NOMO-1 treated with dmso at 0.1 percent for 144 hours (cell line): ENCODE measurements at regions not wholly inside any gene's neighbourhood (a gene's known extent, or its start where the extent isn't known, plus 50 kb on each side); places are given as distances from the start of the nearest gene placed in this dataset.

Experiments used
- DNase-seq: peaks from one replicate; lab custom pipeline; 2025; ENCODE audit not compliant: unreplicated experiment; lab: John Stamatoyannopoulos, UW

DNA sequence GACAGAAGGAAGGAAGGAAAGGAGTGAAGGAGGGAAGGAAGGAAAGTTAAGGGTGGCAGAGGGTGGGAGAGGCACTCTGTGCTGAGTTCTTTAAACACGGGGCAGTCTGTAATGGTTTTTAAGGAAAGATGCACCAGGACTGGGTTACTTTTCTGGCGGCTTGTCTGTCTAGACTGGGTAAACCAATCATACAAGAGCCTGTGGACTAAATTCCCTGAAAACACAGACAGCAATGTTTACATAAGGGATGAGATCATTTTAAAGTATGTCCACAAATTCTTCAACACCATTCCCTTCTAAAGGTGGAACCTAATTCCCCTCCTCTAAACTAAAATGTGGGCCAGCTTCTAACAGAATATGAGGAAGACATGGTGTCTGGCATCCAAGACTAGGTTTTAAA, 235.5 kb upstream of the IGF1R start:
- no peak for DNase-seq

DNA sequence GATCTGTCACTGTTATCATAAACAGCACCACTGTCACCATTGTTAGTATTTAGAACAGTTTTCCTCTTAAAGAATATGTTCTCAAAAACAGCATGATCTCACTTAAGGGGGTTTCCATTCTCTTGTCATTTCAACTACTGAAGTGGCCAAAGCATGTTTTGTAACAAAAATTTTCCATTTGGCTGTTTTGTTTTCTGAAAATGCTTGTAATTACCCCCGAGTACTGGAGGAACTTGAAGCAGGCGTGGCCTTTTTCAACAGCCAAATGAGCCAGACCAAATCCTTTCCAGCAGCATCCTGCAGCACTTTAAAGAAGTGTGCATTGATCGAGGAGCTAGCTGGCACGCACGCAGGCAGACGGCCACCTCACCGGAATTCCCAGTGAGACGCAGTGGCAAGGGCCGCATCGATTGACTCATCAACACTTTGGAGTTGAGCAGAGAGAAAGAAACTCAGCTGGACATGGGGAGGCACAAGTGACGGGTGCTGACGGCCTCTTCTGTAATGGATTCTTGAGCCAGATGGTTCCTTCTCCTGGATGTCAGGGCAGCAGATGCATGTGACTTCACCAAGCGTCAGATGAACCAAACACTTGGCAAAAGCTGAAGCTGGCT, 234.3 kb upstream of the IGF1R start:
- no peak for DNase-seq

DNA sequence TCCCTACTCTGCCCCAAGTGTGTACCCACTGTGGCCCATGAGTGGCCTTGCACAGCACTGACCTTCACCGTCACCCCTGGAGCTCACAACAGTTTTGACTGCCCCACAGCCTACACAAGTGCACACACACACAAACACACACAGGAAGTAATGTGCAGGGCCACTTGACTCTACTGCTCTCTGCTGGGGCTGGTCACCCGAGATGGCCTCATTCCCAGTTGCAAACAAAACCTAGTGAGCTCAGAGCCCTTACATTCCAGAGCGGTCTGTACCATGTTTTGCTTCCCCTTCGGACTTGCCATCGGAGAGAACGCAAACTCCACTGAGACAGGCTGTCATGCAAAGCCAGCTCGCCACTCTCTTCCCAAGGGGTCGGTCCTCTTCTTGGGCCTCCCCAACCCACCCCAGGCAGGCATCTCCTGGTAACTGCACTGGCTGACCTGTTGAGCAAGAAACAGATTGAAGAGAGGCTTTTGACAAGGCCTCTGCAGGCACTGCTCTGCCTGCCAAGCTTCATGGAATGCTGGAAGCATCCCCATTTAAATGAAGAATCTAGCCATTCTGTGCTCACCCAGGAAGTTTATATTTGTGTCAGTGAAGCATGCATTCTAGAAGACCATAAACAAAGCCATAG, 232.0 kb upstream of the IGF1R start:
- no peak for DNase-seq

DNA sequence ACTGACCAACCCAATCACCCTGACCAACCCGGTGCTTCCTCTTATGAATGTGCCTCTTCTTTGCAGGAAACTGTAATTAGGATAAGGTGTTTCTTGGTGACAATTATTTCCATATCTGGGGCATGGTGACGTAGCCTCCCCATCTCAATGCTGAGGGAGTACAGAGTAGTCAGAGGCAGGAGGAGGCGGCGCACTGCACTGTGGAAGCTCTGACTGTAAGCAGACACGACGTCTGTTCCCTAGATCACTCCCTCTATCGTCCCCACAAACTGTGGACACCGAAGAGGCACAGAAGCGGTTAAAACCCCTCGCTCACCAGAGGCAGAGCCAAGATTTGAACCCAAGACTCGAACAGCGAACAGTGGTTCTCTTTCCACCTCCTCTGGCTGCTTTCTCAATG, 231.0 kb upstream of the IGF1R start:
- DNase-seq: no peak

DNA sequence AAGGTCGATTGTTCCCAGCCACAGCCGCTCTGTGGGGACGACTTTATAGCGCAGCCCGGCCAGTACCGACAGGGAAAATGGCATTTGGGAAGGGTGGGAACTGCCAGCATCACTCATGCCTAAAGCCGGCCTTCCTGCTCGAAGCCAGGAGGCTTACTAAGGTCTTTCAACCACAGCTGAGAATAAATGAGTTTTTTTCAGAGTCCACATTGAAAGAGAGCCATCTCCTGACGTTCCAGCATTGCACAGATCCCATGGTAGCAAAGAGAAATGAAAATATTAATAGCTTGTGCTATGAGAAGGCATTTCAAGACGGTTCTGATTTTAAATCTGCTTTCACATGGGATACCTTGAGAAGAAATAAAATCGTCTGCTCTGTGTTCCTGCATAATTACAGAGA, 230.2 kb upstream of the IGF1R start:
- DNase-seq: no peak

DNA sequence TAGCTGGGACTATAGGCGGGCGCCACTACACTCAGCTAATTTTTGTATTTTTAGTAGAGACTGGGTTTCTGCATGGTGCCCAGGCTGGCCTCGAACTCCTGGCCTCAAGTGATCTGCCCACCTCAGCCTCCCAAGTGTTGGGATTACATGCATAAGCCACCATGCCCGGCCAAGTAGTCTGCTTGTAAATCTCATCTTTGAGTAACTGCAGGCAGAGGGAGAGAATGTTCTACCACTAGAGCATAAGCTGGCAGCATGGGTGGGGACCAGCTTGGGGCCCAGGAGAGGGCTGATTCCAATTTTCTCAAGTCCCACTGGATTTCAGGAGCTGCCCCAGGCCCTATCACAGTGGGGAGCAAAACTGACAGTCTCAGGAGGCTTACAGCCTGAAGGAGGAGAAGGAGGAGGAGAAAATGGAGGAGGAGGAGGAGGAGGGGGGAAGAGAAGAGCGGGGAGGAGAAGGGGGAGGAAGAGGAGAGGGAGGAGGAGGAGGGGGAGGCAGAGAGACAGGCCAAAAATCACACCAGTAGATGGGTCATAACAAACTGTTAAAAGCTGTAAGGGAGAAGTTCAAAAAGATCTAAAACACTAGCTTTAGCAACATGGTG, 229.1 kb upstream of the IGF1R start:
- DNase-seq: no peak

DNA sequence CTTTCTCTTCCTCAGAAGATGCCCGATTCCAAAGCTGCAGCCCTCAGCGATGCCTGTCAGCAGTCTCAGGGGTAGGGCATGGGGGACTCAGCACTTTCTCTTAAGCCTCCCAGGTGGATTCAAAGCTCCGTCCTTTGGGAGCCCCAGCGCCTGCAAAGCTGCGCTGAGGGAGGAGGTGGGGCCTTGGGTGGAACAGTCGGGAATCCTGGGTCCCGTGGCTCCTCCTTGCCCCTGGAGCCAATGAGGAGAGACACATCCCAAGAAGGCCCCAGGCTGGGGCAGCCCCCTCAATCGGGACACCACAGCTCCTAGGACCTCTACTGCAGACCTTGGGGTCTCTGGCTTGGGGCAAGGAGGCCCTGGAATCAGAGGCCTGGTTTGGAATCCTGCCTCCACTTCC, 227.5 kb upstream of the IGF1R start:
- no peak for DNase-seq

DNA sequence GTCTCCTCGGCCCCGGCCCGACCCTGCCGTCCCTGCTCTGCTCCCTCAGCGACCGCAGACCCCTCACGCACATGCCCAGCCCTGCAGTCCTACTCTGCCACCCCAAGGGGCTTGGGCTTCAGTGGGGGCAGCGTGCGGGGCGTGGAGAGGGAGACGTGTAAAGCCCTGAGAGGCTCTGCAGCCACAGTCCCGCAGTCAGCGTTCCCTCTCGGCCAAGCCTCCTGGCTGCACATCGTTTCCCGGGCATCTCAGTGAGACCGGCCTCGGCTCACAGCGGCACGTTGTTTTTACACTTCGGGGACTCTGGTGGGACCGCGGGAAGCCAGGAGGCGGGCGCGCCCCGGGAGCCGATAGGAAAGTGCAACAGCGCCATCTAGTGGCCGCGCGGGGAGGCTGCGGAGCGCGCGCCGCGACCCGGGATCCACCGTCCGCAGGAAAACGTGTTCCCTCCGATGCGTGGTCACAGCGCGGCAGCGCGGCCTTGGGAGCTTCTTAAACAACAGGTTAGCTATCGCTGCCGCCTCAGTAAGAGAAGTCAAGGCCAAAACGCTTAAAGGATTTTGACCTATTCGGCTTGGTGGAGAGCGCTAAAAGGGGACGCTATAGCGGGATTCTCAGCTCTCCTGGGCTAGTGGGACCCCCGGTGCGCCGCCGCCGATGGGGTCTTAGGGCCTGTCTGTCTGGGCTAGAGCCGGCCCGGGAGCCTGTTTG, 226.8 kb upstream of the IGF1R start:
- DNase-seq: no peak

DNA sequence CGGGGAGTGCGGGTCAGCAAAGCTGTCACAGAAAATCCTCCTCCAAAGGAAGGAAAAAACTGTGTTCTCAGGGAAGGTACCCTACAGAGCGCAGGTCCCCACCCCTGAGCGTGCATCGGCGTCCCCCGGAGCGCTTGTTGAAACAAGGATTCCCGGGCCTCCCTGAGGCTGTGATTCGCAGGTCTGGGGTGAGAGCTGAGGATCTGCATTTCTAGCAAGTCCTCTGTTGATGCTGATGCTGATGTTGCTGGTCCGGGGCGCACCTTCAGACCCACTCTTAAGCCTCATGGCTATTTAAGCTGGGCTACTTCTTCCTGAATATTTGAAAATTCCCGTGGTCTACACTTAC, 226.2 kb upstream of the IGF1R start:
- no peak for DNase-seq

DNA sequence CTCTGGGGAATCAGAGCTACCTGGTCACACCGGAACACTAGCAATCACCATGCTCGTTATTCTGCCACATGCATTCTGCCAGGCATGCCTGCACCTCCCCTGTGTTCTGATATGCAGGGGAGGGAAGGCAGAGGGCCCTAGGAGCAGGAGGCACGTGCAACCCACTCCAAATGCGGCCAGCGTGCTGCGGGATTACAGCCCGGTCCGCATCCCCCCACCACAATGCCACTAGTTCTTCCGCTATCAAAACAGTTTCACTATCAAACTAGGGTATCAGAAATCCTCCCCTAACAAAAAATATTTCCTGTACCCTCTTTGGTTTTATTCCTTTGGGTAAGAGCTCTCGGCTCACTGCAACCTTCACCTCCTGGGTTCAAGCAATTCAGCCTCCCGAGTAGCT, 223.2 kb upstream of the IGF1R start:
- DNase-seq: no peak

DNA sequence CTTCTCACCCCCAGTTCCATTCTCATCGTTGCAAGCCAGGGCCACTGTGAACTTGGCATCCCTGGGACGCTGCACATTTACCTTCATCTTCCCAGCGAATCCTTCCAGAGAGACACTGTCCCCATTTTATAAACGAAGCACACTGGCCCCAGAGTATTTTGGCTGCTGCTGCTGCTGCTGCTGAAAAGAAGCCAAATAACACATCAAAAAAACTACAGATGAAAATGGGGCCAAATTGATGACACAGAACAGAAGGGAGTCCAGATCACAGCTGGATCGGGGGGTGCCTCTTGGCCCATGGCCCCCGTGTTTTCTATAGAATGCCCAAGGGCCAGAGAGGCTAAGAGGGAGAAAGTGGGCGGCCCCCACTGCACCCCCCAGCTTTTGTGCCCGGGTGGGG, 221.0 kb upstream of the IGF1R start:
- no peak for DNase-seq

DNA sequence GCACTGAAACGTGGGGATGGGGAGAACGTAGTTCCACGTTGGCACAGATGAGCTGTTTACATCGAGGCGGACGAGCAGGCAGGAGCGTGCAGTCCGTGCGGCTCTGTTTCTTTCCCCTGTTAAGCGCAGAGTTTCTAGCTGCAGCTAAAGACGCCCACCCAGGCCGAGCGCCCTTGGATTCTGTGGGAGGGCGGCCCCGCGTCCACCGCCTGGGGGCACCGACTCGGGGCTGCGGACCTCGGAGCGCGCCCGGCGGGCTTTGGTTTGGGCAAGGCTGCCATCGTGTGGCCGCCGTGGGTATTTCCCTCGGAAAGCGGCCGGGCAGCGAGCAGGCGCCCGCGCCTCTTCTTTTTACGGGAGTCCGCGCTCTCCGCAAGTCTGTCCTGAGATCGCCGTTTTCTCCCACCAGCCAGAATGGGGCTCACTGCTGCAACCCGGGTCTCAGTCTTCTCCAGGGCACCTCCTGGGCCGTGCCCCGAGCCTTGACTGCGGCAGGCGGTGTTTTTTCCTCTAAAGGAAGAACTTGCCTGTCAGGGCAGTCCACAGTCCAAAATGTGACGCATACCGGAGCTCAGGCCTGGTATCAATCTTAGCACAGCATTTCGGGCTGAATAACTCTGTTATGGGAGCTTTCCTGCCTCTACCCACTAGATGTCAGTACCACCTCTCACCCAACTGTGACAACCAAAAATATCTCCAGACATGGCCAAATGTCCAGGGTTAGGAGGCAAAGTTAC, 219.9 kb upstream of the IGF1R start:
- DNase-seq: no peak

DNA sequence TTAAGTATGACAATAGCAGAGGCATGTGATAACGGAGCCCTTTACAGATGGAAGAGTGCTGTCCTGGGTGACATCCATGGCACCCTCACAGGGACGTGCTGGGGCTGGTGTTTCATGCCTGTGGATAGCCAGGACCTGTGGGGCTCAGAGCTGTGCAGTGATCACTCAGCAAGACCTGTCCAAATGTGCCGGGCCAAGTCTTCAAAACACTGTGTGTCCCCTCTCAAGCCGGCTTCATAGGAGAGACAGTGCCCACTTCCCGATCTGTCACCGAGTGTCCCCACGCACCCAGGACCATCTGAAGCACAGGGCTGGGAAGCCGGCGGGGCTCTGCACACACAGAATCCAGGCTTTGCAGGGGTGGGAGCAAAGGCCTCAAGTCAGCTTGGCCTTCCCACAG, 217.2 kb upstream of the IGF1R start:
- DNase-seq: no peak

DNA sequence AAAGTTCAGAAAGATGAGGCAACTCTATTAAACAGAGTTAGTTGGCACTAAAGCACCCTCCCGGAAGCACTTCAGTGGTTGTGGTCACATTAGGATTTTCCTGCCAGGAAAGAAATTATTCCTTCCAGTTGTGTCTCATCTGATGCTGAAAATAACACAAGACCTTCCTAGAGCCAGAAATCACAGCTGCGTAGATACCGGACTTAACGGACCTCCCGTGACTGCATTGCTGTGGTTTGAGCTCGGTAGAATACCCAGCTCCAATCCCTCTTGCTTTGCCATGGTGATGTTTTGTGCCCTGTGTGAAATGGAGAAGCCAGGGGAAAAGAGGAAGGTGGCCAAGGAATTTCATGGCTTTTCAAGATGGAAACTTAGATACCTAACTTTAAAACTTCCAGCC, 215.0 kb upstream of the IGF1R start:
- DNase-seq: no peak

DNA sequence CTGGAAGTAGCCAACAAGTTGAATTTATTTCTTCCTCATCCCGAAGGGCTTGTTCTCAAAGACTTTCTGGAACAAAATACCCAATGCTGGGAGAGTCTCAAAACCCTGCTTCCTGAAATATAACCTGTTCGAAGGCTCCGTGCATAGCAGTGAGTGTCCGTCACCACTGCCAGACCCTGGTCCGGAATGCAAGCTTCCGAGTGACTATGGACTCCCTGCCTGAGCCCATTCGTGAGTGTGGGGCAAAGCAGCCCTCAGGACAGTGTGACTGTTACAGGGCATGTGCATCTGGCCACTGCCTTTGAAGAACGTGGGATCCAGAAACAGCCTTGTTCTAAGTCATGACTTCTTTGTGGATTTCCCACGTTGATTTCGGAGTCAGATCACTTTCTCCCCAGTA, 214.5 kb upstream of the IGF1R start:
- DNase-seq: no peak

DNA sequence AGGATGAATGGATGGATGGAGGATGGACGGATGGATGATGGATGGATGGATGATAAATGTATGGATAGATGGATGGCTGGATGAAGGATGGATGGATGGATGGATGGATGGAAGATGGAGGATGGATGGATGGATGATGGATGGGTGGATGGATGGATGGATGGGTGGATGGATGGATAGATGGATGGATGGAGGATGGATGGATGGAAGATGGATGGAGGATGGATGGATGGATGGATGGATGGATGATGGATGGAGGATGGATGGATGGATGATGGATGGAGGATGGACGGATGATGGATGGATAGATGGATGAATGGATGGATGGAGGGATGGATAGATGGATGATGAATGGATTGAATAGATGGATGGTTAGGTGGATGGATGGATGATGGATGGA, 210.6 kb upstream of the IGF1R start:
- DNase-seq: no peak

DNA sequence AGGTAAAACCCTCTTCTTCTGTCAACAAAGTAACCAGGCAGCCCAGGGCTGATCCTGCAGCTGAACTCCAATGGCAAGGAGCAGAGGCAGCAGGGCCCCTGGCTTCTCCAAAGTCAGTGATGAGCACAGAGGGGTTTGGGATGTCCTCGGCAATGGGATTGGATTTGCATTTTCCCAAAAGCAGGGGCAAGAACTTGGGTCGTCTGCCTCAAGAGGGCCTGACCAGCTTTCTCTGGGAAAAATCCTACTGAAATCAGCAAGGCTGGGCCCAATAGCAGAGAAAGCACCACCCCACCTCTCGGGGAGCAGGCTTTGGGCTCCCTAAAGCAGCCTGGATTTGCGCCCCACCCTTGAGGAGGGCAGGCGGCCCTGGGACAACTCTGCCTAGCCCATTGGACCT, 210.0 kb upstream of the IGF1R start:
- no peak for DNase-seq

DNA sequence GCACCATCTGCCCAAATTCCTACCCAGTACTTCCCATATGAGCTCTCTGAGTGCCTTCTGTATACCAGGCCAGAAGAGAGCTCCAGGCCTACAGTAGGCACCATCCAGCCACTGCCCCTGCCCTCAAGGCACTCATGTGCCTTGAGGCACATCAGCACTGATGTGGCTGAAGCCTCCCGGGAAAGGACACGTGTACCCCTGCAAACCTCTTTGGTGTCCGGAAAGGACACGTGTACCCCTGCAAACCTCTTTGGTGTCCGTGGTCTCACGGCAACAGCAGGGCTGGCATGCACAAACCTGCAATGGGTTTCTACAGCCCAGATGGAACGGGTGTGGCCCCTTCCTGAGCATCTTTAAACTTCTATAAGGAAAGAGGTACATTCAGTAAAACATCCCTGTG, 209.4 kb upstream of the IGF1R start:
- no peak for DNase-seq

DNA sequence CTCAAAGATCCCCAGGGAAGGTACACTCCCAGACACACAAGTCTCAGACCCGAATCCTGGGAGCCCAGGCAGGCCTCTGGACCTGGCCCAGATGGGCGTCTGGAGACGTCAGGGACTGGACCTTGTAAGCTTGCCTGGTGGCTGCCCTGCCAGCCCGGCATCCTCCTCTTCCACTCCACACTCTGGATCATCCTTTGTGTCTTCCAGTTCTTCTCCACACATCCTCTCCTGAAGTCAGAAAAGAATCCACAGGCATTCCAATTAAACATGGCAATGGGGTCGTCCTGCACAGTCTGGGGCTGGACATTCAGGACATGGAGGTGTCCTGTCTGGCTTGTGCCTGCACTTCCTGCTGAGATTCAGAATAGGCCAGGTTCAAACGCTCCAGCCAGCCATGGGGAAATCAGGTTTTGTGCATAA, 208.8 kb upstream of the IGF1R start:
- DNase-seq: no peak

DNA sequence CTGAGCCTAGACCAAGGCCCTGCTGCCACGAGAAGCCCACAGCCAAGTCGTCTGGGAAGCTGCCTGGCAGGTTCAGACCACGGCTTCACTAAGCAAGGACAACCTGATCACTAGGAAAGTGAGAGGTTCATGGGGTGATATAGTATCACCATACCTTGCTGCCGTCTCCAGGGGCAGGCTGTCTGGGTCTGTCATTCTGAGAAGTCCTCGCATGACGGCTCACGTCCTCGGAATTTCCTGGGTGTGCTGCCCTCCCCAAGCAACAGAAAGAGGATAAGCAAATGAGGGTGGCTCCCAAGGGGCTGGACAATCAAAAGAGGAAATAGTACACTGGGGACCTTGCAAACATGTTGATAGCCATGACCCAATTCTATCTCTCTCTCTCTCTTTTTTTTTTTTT, 207.4 kb upstream of the IGF1R start:
- DNase-seq: no peak

DNA sequence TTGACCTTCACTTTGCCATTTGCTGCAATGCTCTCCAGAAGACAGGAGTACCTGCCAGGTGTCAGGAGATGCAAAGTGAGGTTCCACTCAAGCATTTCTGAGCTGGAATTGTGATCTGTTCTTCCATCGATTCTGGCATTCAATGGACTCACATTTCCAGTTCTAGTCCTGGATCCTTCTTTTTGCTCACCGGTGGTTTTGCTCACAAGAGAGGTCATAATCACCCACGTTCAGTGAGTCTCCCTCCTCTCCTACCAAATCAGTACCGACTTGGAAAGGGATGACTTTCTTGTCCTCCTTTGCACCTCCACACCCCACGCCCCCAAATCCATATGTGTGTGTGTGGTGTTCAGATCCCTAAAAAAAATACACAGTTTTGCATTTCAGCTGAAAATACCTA, 206.7 kb upstream of the IGF1R start:
- no peak for DNase-seq

DNA sequence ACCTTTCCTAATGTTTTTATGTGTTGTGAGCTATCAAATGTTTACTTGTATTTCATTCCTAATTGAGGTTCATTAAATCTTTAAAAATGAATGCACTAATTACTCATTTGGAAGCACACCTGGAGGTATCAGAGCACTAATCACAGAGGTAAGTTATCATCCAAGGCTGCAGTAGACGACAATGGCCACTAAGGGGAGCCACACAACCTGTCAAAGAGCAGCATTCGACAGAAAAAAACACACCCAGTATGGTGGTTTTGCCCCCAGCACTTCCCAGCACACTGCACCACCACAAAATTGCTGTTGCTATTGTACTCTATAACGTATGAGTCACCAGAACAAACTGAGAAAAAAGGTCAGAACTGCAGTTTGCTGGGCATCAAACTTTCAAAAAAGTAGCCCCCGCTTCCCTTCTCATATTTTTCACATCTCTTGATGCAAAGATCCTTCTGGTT, 205.9 kb upstream of the IGF1R start:
- DNase-seq: peak; percentile 70
